Thyroid gland (tissue), 4 donors: ENCODE measurements at regions not wholly inside any gene's neighbourhood (a gene's known extent, or its start where the extent isn't known, plus 50 kb on each side); places are given as distances from the start of the nearest gene placed in this dataset.
A peak's percentile ranks its signal among the peaks of the same experiment; 100 is the strongest.

ENCODE experiments used
- DNase-seq, 2 donors: peaks; one replicate each; pipeline ENCODE4 v3.0.0-alpha.2; 2019
- H3K27ac ChIP-seq, 3 donors: fragments of 200-600 bp; sonication (generic); 1 replicate in 2 of 3; 2 replicates in 1 of 3; pipeline ENCODE4 v1.5.1; 2016 to 2019; ENCODE audit warnings: mild to moderate bottlenecking in 1 of 3, moderate library complexity in 1 of 3
- H3K27me3 ChIP-seq: fragments of 200-600 bp; sonication (generic); one replicate; pipeline ENCODE4 v1.5.1; 2019
- H3K36me3 ChIP-seq, 2 donors: fragments of 200-600 bp; sonication (generic); one replicate each; pipeline ENCODE4 v1.5.1; 2016 to 2019
- H3K4me1 ChIP-seq, 2 donors: fragments of 200-600 bp; sonication (generic); one replicate each; pipeline ENCODE4 v1.5.1; 2017 to 2019
- H3K4me3 ChIP-seq, 3 donors: fragments of 200-600 bp; sonication (generic); replicated peaks in 1 of 3; 1 replicate in 2 of 3; 2 replicates in 1 of 3; pipeline ENCODE4 v1.5.1; 2016; ENCODE audit warnings: mild to moderate bottlenecking in 1 of 3
- H3K9me3 ChIP-seq: fragments of 200-600 bp; sonication (generic); one replicate; pipeline ENCODE4 v1.5.1; 2017
- CTCF ChIP-seq, 6 experiments: fragments of 200-600 bp in 3 of 6; fragments of 450-650 bp in 3 of 6; sonication (generic) in 3 of 6; IDR thresholded peaks; one replicate each; pipeline ENCODE4 v1.5.1; 2016 to 2019; ENCODE audit warnings: antibody characterized with exemption in 6 of 6, mild to moderate bottlenecking in 2 of 6, inconsistent platforms in 1 of 6, moderate library complexity in 1 of 6
- POLR2A ChIP-seq, 2 donors: fragments of 450-650 bp; IDR thresholded peaks; one replicate each; pipeline ENCODE4 v1.6.1; 2017; ENCODE audit warnings: antibody characterized with exemption in 2 of 2, mild to moderate bottlenecking in 2 of 2, moderate library complexity in 1 of 2
- WGBS, 2 donors: methylation state at CpG; one replicate each; pipeline ENCODE4 v1.1.5; 2017; 5-methylcytosine and 5-hydroxymethylcytosine counted together
- intact Hi-C: fragments of 100-400 bp; cut with DNase I; formaldehyde crosslinking; loops from one replicate; pipeline ENCODE4 v1.15.1; 2023

GRCh38 chr5:9954869-9955268, 294.8 kb downstream of the ATPSCKMT start:
- no peak overlapping the region for H3K4me3 ChIP-seq

GRCh38 chr5:9953691-9954090, 296.0 kb downstream of the ATPSCKMT start:
- no peaks in the 10 kb centered on the region for H3K27me3 ChIP-seq
- peaks cover 0 to under 1% of the 10 kb centered on the region in 2 donors for H3K4me1 ChIP-seq
- no peak for DNase-seq
- 85 to 92% methylated on average over 2 of the region's 2 CpGs for WGBS, 2 donors
- no peaks in the 10 kb centered on the region for H3K36me3 ChIP-seq
- H3K27ac ChIP-seq: no peak overlapping the region
- no peak overlapping the region for H3K4me3 ChIP-seq
- no peaks in the 10 kb centered on the region for H3K9me3 ChIP-seq
- no peak for TF ChIP-seq CTCF (IDR thresholded peaks at IDR 0.05)
- no peak for TF ChIP-seq POLR2A (IDR thresholded peaks at IDR 0.05)
- intact Hi-C loops: no loop called here

More at GRCh38 chr5:9954869-9955268, 294.8 kb downstream of the ATPSCKMT start:
- Histone ChIP-seq H3K4me1 (peaks cover 2% of the 10 kb centered on the region in 2 donors), H3K36me3 (no peaks in the 10 kb centered on the region), H3K27me3 (no peaks in the 10 kb centered on the region), H3K27ac (no peak overlapping the region), H3K9me3 (no peaks in the 10 kb centered on the region)
- intact Hi-C loops: no loop called here
- WGBS, 2 donors: 79 to 88% methylated on average over 2 of the region's 2 CpGs
- no peak for TF ChIP-seq CTCF (IDR thresholded peaks at IDR 0.05)
- no peak for TF ChIP-seq POLR2A (IDR thresholded peaks at IDR 0.05)
- DNase-seq: no peak

GRCh38 chr5:9951865-9952516, 297.7 kb downstream of the ATPSCKMT start:
- Histone ChIP-seq H3K27ac (no peak overlapping the region), H3K4me1 (no peaks in the 10 kb centered on the region), H3K9me3 (no peaks in the 10 kb centered on the region), H3K27me3 (no peaks in the 10 kb centered on the region), H3K36me3 (no peaks in the 10 kb centered on the region), H3K4me3 (no peak overlapping the region)
- 60 to 67% methylated on average over 6 of the region's 6 CpGs for WGBS, 2 donors
- intact Hi-C loops: no loop called here
- TF ChIP-seq CTCF (IDR thresholded peaks at IDR 0.05): no peak
- no peak for TF ChIP-seq POLR2A (IDR thresholded peaks at IDR 0.05)
- no peak for DNase-seq

GRCh38 chr5:9947944-9948343, 301.7 kb downstream of the ATPSCKMT start:
- H3K4me1 ChIP-seq: no peaks in the 10 kb centered on the region
- no peaks in the 10 kb centered on the region for H3K36me3 ChIP-seq
- no peak for TF ChIP-seq CTCF (IDR thresholded peaks at IDR 0.05)
- no peak for TF ChIP-seq POLR2A (IDR thresholded peaks at IDR 0.05)
- H3K4me3 ChIP-seq: no peak overlapping the region
- WGBS, 2 donors: 63 to 67% methylated on average over 5 of the region's 5 CpGs
- no peaks in the 10 kb centered on the region for H3K9me3 ChIP-seq
- intact Hi-C loops: no loop called here
- no peaks in the 10 kb centered on the region for H3K27me3 ChIP-seq
- peak overlapping the region in 1 of 3 donors; percentile 55 for H3K27ac ChIP-seq
- no peak for DNase-seq

- no peaks in the 10 kb centered on the region for H3K9me3 ChIP-seq
- intact Hi-C loops: no loop called here
- TF ChIP-seq CTCF (IDR thresholded peaks at IDR 0.05) (no peak), POLR2A (IDR thresholded peaks at IDR 0.05) (no peak)
- WGBS, 2 donors: 28 to 44% methylated on average over 6 of the region's 6 CpGs
- no peaks in the 10 kb centered on the region for H3K36me3 ChIP-seq
- no peaks in the 10 kb centered on the region for H3K4me1 ChIP-seq
- peak overlapping the region; percentile 1 to 55 (median 36) for H3K27ac ChIP-seq
- peak; percentile 63 to 78 for DNase-seq
- H3K27me3 ChIP-seq: no peaks in the 10 kb centered on the region
- no peak overlapping the region for H3K4me3 ChIP-seq
These were observed 302.4 kb downstream of the ATPSCKMT start for GRCh38 chr5:9947225-9947714.
